ENCODE measurements at regions not wholly inside any gene's neighbourhood (a gene's known extent, or its start where the extent isn't known, plus 50 kb on each side); places are given as distances from the start of the nearest gene placed in this dataset.

- no peak for TF ChIP-seq CTCF (conservative IDR thresholded peaks at IDR 0.05)
- H3K23me2 ChIP-seq (ENCODE audit: insufficient read length, low read depth, low read length, poor library complexity, severe bottlenecking) = no peaks in the 10 kb centered on the region
- H3K27me3 Mint-ChIP-seq (ENCODE audit: low read depth) = no peaks in the 10 kb centered on the region
- H3K36me3 Mint-ChIP-seq (ENCODE audit: insufficient read depth in 1 of 3, low read depth in 3 of 3) = no peaks in the 10 kb centered on the region
- no peak overlapping the region for H3K4me3 Mint-ChIP-seq
- no peaks in the 10 kb centered on the region for H3K79me2 ChIP-seq (ENCODE audit: insufficient read depth, low read length)
- no peak overlapping the region for H2BK12ac ChIP-seq (ENCODE audit: insufficient read length, low read depth, low read length)
- H3K4me1 Mint-ChIP-seq = no peaks in the 10 kb centered on the region
- no peak overlapping the region for H3K27ac ChIP-seq (ENCODE audit: insufficient read length, low read depth, low read length)
- H2AFZ ChIP-seq (ENCODE audit: low read length) = no peak overlapping the region
- no peaks in the 10 kb centered on the region for H3K79me1 ChIP-seq (ENCODE audit: insufficient read depth, low read depth, low read length, poor library complexity, severe bottlenecking)
- H3K4ac ChIP-seq (ENCODE audit: low read depth, low read length) = no peak overlapping the region
- H3K27me3 ChIP-seq (ENCODE audit: insufficient read depth, low read length) = no peaks in the 10 kb centered on the region
- no peak overlapping the region for H4K91ac ChIP-seq (ENCODE audit: insufficient read length, low read depth, low read length)
- H3T11ph ChIP-seq (ENCODE audit: low read length) = no peak overlapping the region
- H3K9ac ChIP-seq (ENCODE audit: extremely low read depth, insufficient read length, low read length) = no peak overlapping the region
- H3K4me1 ChIP-seq (ENCODE audit: insufficient read depth, low read length) = no peaks in the 10 kb centered on the region
- no peak overlapping the region for H3K14ac ChIP-seq (ENCODE audit: insufficient read depth, low read length)
- no peaks in the 10 kb centered on the region for H3K9me3 Mint-ChIP-seq
- H2BK5ac ChIP-seq (ENCODE audit: insufficient read length, low read length) = no peak overlapping the region
- no peak overlapping the region for H2BK15ac ChIP-seq (ENCODE audit: low read depth, low read length)
- no peak overlapping the region for H3K4me2 ChIP-seq (ENCODE audit: insufficient read depth, insufficient read length, low read length)
- no peak for DNase-seq
- no peak overlapping the region for H4K5ac ChIP-seq (ENCODE audit: insufficient read length, low read depth, low read length)
- H3K18ac ChIP-seq (ENCODE audit: insufficient read length, low read depth, low read length) = no peak overlapping the region
- H3K27ac Mint-ChIP-seq = no peak overlapping the region
- no peak overlapping the region for H2BK20ac ChIP-seq (ENCODE audit: low read depth, low read length, poor library complexity, severe bottlenecking)
- no peak overlapping the region for H2AK5ac ChIP-seq (ENCODE audit: insufficient read length, low read length)
- no peak overlapping the region for H4K8ac ChIP-seq (replicated peaks; ENCODE audit: insufficient read length, low read depth, low read length)
- H3K56ac ChIP-seq (ENCODE audit: insufficient read length, low read depth, low read length) = no peak overlapping the region
- H3K9me3 ChIP-seq (ENCODE audit: control insufficient read depth, low read depth, low read length) = no peaks in the 10 kb centered on the region
- H4K20me1 ChIP-seq (ENCODE audit: control insufficient read depth, insufficient read depth, insufficient read length) = no peaks in the 10 kb centered on the region
- no peak overlapping the region for H3K23ac ChIP-seq (ENCODE audit: insufficient read length, low read depth, low read length)
- no peak overlapping the region for H2BK120ac ChIP-seq (ENCODE audit: low read depth, low read length, poor library complexity, severe bottlenecking)
Measured at GRCh38 chr4:31741326-31741725, 1021.2 kb downstream of the PCDH7 start.

All from H9 (cell line).